Dendritic cell treated with granulocyte-macrophage colony-stimulating factor and Interleukin-4, amounts not matched to agents 40 ng/mL and 50 ng/mL, for 4 days (primary cell): ENCODE measurements at regions not wholly inside any gene's neighbourhood (a gene's known extent, or its start where the extent isn't known, plus 50 kb on each side); places are given as distances from the start of the nearest gene placed in this dataset.
"Not testable (repeated sequence)": the region's sequence is repeated elsewhere in the genome, so short reads cannot be mapped to it uniquely, and the experiment has no call there.

Experiments used
- H3K27ac Mint-ChIP-seq: one replicate; pipeline ENCODE4 v1.8.0; 2022; ENCODE audit warnings: mild to moderate bottlenecking, mixed read lengths
- H3K27me3 Mint-ChIP-seq: one replicate; pipeline ENCODE4 v1.8.0; 2022; ENCODE audit warnings: mild to moderate bottlenecking, mixed read lengths
- H3K36me3 Mint-ChIP-seq: one replicate; pipeline ENCODE4 v1.8.0; 2022; ENCODE audit warnings: low read depth, mixed read lengths
- H3K4me1 Mint-ChIP-seq: one replicate; pipeline ENCODE4 v1.8.0; 2022; ENCODE audit warnings: low read depth, mixed read lengths
- H3K4me3 Mint-ChIP-seq: one replicate; pipeline ENCODE4 v1.8.0; 2022; ENCODE audit warnings: mild to moderate bottlenecking, moderate library complexity, mixed read lengths
- H3K9me3 Mint-ChIP-seq: one replicate; pipeline ENCODE4 v1.8.0; 2022; ENCODE audit warnings: mixed read lengths
- intact Hi-C: fragments of 100-400 bp; cut with micrococcal nuclease; formaldehyde crosslinking; loops from one replicate; pipeline ENCODE4 v1.15.0; 2022

DNA sequence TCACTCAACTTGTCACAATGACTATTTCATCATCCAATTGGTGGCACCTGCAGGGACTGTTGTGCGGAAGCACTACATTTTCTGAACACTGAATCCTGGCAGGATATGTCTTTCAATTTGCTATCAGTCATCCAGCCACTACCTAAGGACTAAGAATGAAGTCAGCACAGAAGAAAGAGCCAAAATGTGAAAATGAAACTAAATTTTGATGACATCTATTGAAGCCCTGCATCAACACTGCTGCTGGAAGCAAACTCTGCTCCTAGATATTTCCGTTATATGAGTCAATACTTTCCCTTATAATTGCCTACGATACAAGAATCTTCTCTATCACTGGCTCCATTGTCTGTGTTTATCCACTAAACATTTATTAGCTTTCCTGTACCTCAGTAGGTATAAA, 917.9 kb downstream of the RAPGEF2 start:
- Mint-ChIP-seq H3K27ac (no peak overlapping the region), H3K36me3 (no peaks in the 10 kb centered on the region), H3K9me3 (peaks cover 45% of the 10 kb centered on the region), H3K27me3 (no peaks in the 10 kb centered on the region), H3K4me1 (no peaks in the 10 kb centered on the region), H3K4me3 (no peak overlapping the region)
- intact Hi-C loops: no loop called here

DNA sequence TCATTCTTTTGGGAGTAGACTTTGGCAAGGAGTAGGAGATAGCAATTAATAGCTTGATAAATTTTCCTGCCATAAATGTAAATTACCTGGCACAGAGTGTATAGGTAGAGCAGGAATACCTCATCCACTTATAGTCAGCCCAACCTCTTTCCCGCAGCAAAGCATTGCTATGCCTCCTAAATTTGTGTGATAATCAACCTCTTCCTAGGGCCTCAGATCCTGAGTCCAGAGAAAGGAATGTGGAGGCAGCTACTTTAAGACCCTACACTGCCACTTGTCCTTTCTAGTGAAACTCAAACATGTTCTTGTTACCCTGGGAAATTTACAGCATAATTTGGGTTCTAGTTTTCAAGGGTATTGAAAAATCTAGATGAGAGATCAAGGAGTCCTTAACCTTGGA, 919.0 kb downstream of the RAPGEF2 start:
- Mint-ChIP-seq H3K9me3 (peaks cover 50% of the 10 kb centered on the region), H3K27ac (no peak overlapping the region), H3K4me1 (no peaks in the 10 kb centered on the region), H3K27me3 (no peaks in the 10 kb centered on the region), H3K36me3 (no peaks in the 10 kb centered on the region), H3K4me3 (no peak overlapping the region)
- intact Hi-C loops: no loop called here

DNA sequence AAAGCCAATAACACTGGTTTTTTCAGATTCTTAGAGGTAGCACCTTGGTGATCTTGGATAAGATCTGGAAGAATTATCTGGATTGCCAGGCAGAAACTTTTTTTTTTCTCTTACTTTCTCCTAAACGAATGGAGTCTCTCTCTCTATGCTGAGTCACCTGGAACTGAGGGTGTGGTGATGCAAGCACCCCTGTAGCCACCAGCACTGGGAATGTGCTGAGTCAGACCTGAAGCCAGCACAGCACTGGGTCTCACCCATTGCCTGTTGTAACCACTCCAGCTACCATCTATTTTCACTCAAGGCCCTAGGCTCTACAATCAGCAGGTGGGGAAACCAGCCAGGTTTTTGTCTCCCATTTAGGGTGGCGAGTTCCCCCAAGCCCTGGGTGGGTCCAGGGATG, 923.8 kb downstream of the RAPGEF2 start:
- Mint-ChIP-seq H3K9me3 (peaks cover 34% of the 10 kb centered on the region), H3K36me3 (no peaks in the 10 kb centered on the region), H3K27ac (no peak overlapping the region), H3K27me3 (no peaks in the 10 kb centered on the region), H3K4me3 (no peak overlapping the region), H3K4me1 (no peaks in the 10 kb centered on the region)
- intact Hi-C loops: no loop called here

DNA sequence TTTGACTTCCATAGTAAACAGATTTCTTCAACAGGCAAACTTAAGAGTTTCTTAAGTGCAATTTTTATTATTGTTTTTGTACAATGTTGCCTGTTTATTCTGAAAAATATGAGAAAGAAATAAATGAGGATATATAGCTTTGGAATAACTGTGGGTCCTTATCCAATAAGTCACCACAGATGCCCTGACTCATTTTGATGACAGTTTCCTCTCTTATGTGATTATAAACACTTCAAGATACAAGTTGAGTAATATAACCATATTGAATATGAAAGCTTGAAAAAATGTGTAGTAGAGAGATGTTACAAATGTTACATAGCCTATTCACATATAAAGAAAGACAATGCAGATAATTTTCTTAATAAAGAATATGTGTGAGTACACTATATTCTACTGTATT, 931.6 kb downstream of the RAPGEF2 start:
- no peak overlapping the region for H3K27ac Mint-ChIP-seq
- no peaks in the 10 kb centered on the region for H3K9me3 Mint-ChIP-seq
- H3K4me1 Mint-ChIP-seq: no peaks in the 10 kb centered on the region
- intact Hi-C loops: no loop called here
- H3K4me3 Mint-ChIP-seq: no peak overlapping the region
- no peaks in the 10 kb centered on the region for H3K36me3 Mint-ChIP-seq
- no peaks in the 10 kb centered on the region for H3K27me3 Mint-ChIP-seq

DNA sequence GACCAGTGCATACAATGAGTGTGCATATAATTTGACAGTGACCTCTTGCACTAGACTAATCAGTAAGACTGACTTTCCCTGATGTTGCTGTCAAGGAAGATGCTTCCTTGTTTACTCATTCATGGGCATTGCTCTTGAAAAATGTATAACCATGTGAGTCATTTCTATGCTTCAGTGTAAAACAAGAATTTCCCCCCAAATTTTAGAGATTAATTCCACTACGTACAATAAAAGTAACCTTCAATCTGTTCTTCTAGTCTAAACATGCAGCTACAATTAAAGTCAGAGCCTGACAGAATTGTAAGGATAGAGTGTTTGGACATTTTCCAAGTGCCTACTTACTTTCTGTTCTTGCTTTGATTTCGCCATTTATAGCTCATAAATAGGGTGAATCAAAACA, 935.7 kb downstream of the RAPGEF2 start:
- H3K4me1 Mint-ChIP-seq: no peaks in the 10 kb centered on the region
- H3K4me3 Mint-ChIP-seq: no peak overlapping the region
- intact Hi-C loops: no loop called here
- H3K27ac Mint-ChIP-seq: no peak overlapping the region
- H3K9me3 Mint-ChIP-seq: peaks cover 17% of the 10 kb centered on the region
- H3K27me3 Mint-ChIP-seq: no peaks in the 10 kb centered on the region
- no peaks in the 10 kb centered on the region for H3K36me3 Mint-ChIP-seq

- intact Hi-C loops: no loop called here
- Mint-ChIP-seq H3K27me3 (no peaks in the 10 kb centered on the region), H3K4me3 (no peak overlapping the region), H3K9me3 (peaks cover 17% of the 10 kb centered on the region), H3K36me3 (no peaks in the 10 kb centered on the region), H3K27ac (no peak overlapping the region), H3K4me1 (no peaks in the 10 kb centered on the region)
Observed at GRCh38 chr4:160044693-160045092, 941.8 kb downstream of the RAPGEF2 start.

- Mint-ChIP-seq H3K27me3 (no peaks in the 10 kb centered on the region), H3K9me3 (peaks cover 25% of the 10 kb centered on the region), H3K27ac (no peak overlapping the region), H3K4me3 (no peak overlapping the region), H3K4me1 (no peaks in the 10 kb centered on the region), H3K36me3 (no peaks in the 10 kb centered on the region)
- intact Hi-C loops: no loop called here
Observed at GRCh38 chr4:160082432-160083207, 979.7 kb downstream of the RAPGEF2 start.

DNA sequence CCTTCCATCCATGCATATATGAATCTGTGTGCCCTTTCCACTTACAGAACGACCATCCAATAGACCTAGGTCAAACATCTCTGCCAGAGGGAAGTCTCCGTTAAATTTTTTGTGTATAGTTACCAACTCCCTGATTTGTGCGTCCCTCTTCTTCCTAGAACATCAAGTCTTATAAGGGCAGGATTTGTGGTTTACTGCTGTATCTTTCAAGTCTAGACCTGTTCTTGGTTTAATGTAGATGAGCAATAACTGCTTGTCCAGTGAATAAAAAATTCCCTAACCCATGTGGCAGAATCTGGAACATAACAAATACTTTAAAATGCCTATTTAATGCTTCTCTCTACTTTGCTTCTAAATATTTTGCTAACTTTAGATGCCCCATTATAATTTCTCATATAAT, 988.8 kb downstream of the RAPGEF2 start:
- Mint-ChIP-seq H3K4me3 (no peak overlapping the region), H3K27ac (no peak overlapping the region), H3K27me3 (no peaks in the 10 kb centered on the region), H3K9me3 (peaks cover 40% of the 10 kb centered on the region), H3K4me1 (no peaks in the 10 kb centered on the region), H3K36me3 (no peaks in the 10 kb centered on the region)
- intact Hi-C loops: no loop called here

- intact Hi-C loops: no loop called here
- peaks cover 27% of the 10 kb centered on the region for H3K9me3 Mint-ChIP-seq
- H3K4me3 Mint-ChIP-seq: no peak overlapping the region
Observed at GRCh38 chr4:160100316-160100715, 997.4 kb downstream of the RAPGEF2 start.

GRCh38 chr4:160110891-160111290, 1008.0 kb downstream of the RAPGEF2 start:
- peaks cover 52% of the 10 kb centered on the region for H3K9me3 Mint-ChIP-seq
- no peak overlapping the region for H3K4me3 Mint-ChIP-seq
- H3K36me3 Mint-ChIP-seq: no peaks in the 10 kb centered on the region
- H3K4me1 Mint-ChIP-seq: no peaks in the 10 kb centered on the region
- H3K27ac Mint-ChIP-seq: no peak overlapping the region
- intact Hi-C loops: no loop called here
- no peaks in the 10 kb centered on the region for H3K27me3 Mint-ChIP-seq

More at GRCh38 chr4:160100316-160100715, 997.4 kb downstream of the RAPGEF2 start:
- Mint-ChIP-seq H3K27ac (no peak overlapping the region), H3K27me3 (no peaks in the 10 kb centered on the region), H3K4me1 (no peaks in the 10 kb centered on the region), H3K36me3 (no peaks in the 10 kb centered on the region)

- H3K9me3 Mint-ChIP-seq: peaks cover 27% of the 10 kb centered on the region
- no peaks in the 10 kb centered on the region for H3K36me3 Mint-ChIP-seq
- no peaks in the 10 kb centered on the region for H3K27me3 Mint-ChIP-seq
- H3K27ac Mint-ChIP-seq: no peak overlapping the region
- intact Hi-C loops: no loop called here
- H3K4me3 Mint-ChIP-seq: no peak overlapping the region
- H3K4me1 Mint-ChIP-seq: no peaks in the 10 kb centered on the region
Observed at GRCh38 chr4:160117686-160118085, 1014.8 kb downstream of the RAPGEF2 start.

- H3K9me3 Mint-ChIP-seq: peaks cover 10% of the 10 kb centered on the region
- intact Hi-C loops, H3K27me3 Mint-ChIP-seq, H3K36me3 Mint-ChIP-seq, H3K27ac Mint-ChIP-seq, H3K4me1 Mint-ChIP-seq, H3K4me3 Mint-ChIP-seq: not testable (repeated sequence)
Observed at GRCh38 chr4:160125576-160126287, 1022.9 kb downstream of the RAPGEF2 start.

DNA sequence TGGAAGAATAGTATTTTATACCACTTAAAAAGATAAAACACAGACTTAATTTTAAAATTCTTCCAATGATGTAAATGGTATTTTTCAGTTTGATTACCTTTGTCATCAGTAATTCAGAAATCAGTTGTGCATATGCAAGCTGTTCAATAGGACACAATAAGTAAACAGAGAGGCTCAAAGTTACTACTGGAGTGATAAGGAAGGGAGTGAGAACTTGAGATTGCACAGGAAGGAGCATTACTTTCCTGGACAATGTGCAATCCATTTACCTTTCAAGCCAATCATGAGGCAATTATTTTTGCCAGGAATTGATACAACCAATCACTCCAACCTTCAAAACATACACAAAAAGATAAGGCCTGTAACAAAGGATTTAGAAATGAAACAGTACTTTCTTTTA, 1024.3 kb downstream of the RAPGEF2 start:
- Mint-ChIP-seq H3K9me3 (peaks cover 22% of the 10 kb centered on the region), H3K4me1 (no peaks in the 10 kb centered on the region), H3K36me3 (no peaks in the 10 kb centered on the region), H3K27ac (no peak overlapping the region), H3K4me3 (no peak overlapping the region), H3K27me3 (no peaks in the 10 kb centered on the region)
- intact Hi-C loops: no loop called here

GRCh38 chr4:160129439-160129838, 1026.6 kb downstream of the RAPGEF2 start:
- peaks cover 25% of the 10 kb centered on the region for H3K9me3 Mint-ChIP-seq
- intact Hi-C loops: no loop called here
- H3K4me3 Mint-ChIP-seq: no peak overlapping the region
- H3K36me3 Mint-ChIP-seq: no peaks in the 10 kb centered on the region
- H3K27me3 Mint-ChIP-seq: no peaks in the 10 kb centered on the region
- no peaks in the 10 kb centered on the region for H3K4me1 Mint-ChIP-seq
- no peak overlapping the region for H3K27ac Mint-ChIP-seq

DNA sequence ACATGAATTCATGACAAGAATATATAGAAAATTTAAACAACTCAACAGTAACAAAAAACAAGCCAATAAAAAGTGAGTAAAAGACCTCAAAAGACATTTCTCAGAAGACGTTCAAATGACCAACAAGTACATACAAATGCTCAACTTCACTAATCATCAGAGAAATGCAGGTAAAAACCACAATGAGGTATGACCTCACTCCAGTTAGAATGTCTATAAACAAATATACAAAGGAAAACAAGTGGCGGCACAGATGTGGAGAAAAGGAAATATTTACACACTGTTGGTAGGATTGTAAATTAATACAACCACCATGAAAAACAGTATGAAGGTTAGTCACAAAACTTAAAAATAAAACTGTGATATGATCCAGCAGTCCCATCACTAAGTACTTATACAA, 1033.1 kb downstream of the RAPGEF2 start:
- Mint-ChIP-seq H3K4me3 (no peak overlapping the region), H3K4me1 (no peaks in the 10 kb centered on the region), H3K9me3 (peaks cover 17% of the 10 kb centered on the region), H3K27ac (no peak overlapping the region), H3K27me3 (no peaks in the 10 kb centered on the region), H3K36me3 (no peaks in the 10 kb centered on the region)
- intact Hi-C loops: no loop called here
